GM10248 (cell line): ENCODE measurements at regions not wholly inside any gene's neighbourhood (a gene's known extent, or its start where the extent isn't known, plus 50 kb on each side); places are given as distances from the start of the nearest gene placed in this dataset.
"Not testable (repeated sequence)": the region's sequence is repeated elsewhere in the genome, so short reads cannot be mapped to it uniquely, and the experiment has no call there.

ENCODE experiments used
- CTCF ChIA-PET: fragments of 300-600 bp; sonication (Branson Sonifier 250); formaldehyde crosslinking; extraction: SDS; loops from one replicate; lab custom pipeline; 2021; ENCODE audit warnings: antibody characterized with exemption; lab: Yijun Ruan, JAX
- POLR2A ChIA-PET: fragments of 350-650 bp; sonication (Branson Sonifier 250); formaldehyde crosslinking; extraction: SDS; loops from one replicate; lab custom pipeline; 2020; ENCODE audit warnings: antibody characterized with exemption; lab: Yijun Ruan, JAX
- DNase-seq: peaks from one replicate; pipeline ENCODE4 v3.0.0; 2012; ENCODE audit errors: extremely low spot score
- TF ChIP-seq, protein P1 (sequence below): IDR thresholded peaks from 2 replicates; pipeline ENCODE4 v1.5.1; 2012; ENCODE audit warnings: mild to moderate bottlenecking, low read depth; ENCODE audit errors: extremely low read depth, missing control alignments, control extremely low read depth

DNA sequence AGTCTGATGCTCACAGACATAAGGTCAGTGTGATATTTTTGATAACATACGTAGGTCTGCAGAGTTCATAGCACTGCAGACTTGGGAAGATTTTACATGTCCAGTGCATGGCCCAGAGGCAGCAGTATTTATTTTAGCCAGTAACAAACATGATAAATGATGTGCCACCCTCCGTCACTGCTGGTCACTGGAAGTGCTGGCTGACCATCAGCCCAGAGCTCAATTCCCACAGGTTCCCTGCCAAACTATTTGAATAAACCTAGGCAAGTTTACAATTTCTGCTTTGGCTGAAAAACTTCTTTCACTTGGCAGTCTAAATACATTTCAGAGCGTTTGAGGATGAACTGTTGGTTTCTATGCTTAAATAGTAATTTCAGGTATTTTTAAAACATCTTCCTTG lies 135.5 kb upstream of the EDNRB start:
- ChIA-PET POLR2A (no interaction called here), CTCF (no interaction called here)
- DNase-seq, result no peak
- TF ChIP-seq, protein P1, sequence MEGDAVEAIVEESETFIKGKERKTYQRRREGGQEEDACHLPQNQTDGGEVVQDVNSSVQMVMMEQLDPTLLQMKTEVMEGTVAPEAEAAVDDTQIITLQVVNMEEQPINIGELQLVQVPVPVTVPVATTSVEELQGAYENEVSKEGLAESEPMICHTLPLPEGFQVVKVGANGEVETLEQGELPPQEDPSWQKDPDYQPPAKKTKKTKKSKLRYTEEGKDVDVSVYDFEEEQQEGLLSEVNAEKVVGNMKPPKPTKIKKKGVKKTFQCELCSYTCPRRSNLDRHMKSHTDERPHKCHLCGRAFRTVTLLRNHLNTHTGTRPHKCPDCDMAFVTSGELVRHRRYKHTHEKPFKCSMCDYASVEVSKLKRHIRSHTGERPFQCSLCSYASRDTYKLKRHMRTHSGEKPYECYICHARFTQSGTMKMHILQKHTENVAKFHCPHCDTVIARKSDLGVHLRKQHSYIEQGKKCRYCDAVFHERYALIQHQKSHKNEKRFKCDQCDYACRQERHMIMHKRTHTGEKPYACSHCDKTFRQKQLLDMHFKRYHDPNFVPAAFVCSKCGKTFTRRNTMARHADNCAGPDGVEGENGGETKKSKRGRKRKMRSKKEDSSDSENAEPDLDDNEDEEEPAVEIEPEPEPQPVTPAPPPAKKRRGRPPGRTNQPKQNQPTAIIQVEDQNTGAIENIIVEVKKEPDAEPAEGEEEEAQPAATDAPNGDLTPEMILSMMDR, result no peak

DNA sequence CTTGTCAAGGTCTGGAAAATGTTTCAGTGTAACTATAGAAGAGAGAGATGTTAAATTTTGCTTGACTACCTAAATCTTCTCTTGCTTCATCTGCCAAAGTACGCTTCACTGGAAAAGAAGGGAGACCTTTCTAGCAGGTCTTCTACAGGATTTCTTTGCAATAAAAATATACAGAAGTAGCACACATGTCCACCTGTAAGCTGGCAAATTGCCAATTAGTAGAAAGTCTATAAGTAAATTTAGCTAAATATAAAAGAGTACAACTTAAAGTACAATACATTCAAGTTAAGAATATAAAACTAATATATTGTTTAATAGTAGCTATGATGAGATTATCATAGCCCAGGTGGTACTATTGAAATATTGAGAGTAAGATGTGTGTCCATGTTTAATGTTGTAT lies 128.5 kb upstream of the EDNRB start:
- TF ChIP-seq, protein P1, result no peak
- ChIA-PET CTCF (interaction anchor here (1.1 kb wide), 1 partner anchor 12 kb away, joined by 3 read pairs; no protein-coding TSS in a partner anchor), POLR2A (no interaction called here)

DNA sequence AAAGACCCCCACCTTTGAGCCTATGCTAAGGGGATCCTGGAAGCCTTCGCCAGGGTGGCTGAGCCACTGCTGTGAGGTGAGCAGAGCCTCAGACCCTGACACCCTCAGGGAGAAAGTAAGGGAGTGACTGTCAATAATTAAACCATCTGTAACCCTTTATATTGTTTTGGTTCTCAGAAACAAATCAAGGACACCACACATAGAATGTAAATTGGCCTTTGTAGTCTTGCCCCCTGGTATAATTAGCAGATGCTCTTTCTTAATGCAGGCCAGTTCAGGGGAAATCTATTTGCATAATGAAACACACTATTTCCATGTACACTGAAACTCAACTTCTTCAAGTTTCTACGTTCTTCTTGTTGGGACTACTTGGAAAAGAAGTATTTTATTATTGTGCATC lies 127.7 kb upstream of the EDNRB start:
- no peak for DNase-seq
- TF ChIP-seq, protein P1, result no peak
- POLR2A ChIA-PET, result no interaction called here
- CTCF ChIA-PET, result no interaction called here

More for the DNA sequence above, 128.5 kb upstream of the EDNRB start:
- DNase-seq, result no peak

DNA sequence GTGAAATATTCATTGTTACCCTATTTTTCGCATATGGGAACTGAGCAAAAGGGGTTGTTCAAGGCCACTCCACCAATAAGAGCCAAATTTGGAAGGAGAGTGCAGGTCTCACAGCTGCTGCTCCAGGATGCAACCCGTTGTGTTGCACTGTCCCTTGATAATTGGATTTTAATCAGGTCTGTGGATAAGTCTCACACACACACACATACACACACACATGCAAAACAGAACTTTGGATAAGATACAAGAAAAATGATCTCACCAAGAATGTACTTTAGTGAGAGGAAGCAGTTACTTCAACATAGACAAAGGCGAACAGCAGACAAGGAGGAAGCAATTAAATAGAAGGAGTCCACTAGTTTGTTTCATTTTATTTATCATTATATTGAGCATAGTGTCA lies 127.3 kb upstream of the EDNRB start:
- ChIA-PET POLR2A (no interaction called here), CTCF (no interaction called here)
- TF ChIP-seq, protein P1, result no peak
- no peak for DNase-seq

DNA sequence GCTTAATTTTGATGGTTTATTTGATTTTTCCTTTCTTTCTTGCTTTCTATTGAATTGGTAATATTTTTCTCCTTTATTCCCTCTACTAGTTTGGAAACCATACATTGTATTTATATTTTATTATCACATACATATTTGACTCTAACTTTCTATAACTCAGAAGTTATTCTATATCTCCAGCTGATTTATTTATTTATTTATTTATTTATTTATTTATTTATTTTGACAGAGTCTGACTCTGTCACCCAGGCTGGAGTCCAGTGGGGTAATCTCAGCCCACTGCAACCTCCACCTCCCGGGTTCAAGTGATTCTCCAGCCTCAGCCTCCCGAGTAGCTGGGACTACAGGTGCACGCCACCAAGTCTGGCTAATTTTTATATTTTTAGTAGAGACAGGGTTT lies 122.7 kb upstream of the EDNRB start:
- POLR2A ChIA-PET, CTCF ChIA-PET, DNase-seq: not testable (repeated sequence)

DNA sequence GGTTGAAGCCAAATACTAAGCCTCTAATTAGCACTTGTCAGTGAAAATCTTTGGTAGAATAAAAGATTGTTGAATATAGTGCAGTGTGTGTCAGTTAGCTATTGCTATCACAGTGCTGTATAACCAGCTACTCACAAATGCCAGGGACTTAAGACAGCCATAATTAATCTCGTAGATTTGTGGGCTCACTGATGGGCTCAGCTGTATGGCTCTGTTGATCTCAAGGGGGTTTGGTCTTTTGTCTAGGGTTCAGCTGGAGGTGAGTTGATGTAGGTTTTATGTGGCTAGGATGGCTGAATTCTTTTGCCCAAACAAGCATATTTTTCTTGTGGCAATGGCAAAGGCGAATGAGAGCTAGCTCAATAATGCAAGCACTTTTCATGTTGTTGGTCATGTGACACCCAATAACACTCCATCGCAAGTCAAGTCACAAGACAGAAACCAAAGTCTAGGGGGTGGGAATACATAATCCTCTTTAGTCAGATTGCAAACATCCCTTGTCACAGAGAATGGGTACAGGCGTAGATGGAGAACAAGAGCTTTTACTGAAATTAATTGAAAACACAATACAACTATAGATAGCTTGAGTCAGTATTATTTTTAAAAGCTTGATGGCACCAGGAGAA lies 121.7 kb upstream of the EDNRB start:
- CTCF ChIA-PET, result interaction anchor here (1.6 kb wide), 1 partner anchor 11 kb away, joined by 3 read pairs; no protein-coding TSS in a partner anchor
- DNase-seq, result no peak
- POLR2A ChIA-PET, result no interaction called here
- TF ChIP-seq, protein P1, result no peak

DNA sequence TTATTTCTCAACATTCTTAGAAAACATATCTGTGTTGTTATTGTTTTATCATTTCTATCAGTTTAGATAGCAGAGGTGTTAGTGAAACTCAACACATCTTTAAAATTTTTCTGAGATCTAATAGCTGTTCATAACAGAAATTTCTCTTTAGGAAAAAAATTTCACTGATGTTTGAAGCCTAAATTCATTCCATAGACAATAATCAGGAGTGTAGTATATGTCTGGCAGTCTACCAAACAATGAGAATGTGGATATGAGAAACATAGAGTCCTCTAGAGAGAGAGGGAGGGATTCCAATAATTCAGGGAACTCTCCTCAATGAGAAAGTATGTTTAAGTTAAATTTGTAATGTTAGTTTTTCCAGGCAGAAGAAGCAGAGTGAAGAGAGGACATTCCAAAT lies 118.2 kb upstream of the EDNRB start:
- POLR2A ChIA-PET, result no interaction called here
- CTCF ChIA-PET, result no interaction called here
- DNase-seq, result no peak
- TF ChIP-seq, protein P1, result no peak
